ENCODE measurements at regions not wholly inside any gene's neighbourhood (a gene's known extent, or its start where the extent isn't known, plus 50 kb on each side); places are given as distances from the start of the nearest gene placed in this dataset.
A peak's percentile ranks its signal among the peaks of the same experiment; 100 is the strongest.
"Not testable (repeated sequence)": the region's sequence is repeated elsewhere in the genome, so short reads cannot be mapped to it uniquely, and the experiment has no call there.

GRCh38 chr4:69013933-69014332 is 62.3 kb upstream of the UGT2A3 start:
- H3K27me3 ChIP-seq (ENCODE audit: control insufficient read depth, insufficient read depth, low read length); H3K36me3 ChIP-seq (ENCODE audit: control insufficient read depth, insufficient read depth, low read length); FAIRE-seq; H3K4me3 ChIP-seq (ENCODE audit: low read depth, low read length); DNase-seq (ENCODE audit: low read depth): not testable (repeated sequence)

- H3K4me3 ChIP-seq (ENCODE audit: low read depth, low read length); DNase-seq (ENCODE audit: low read depth); H3K36me3 ChIP-seq (ENCODE audit: control insufficient read depth, insufficient read depth, low read length); FAIRE-seq; H3K27me3 ChIP-seq (ENCODE audit: control insufficient read depth, insufficient read depth, low read length): not testable (repeated sequence)
Measured at GRCh38 chr4:69017986-69018385, 66.4 kb upstream of the UGT2A3 start.

- peak; percentile 29 for DNase-seq (ENCODE audit: low read depth)
- H3K36me3 ChIP-seq (ENCODE audit: control insufficient read depth, insufficient read depth, low read length); FAIRE-seq; H3K4me3 ChIP-seq (ENCODE audit: low read depth, low read length); H3K27me3 ChIP-seq (ENCODE audit: control insufficient read depth, insufficient read depth, low read length): not testable (repeated sequence)
Measured at GRCh38 chr4:69019538-69020461, 68.2 kb upstream of the UGT2A3 start.

GRCh38 chr4:69020462-69020807 is 68.8 kb upstream of the UGT2A3 start:
- not testable (repeated sequence) for FAIRE-seq; DNase-seq (ENCODE audit: low read depth); H3K4me3 ChIP-seq (ENCODE audit: low read depth, low read length); H3K36me3 ChIP-seq (ENCODE audit: control insufficient read depth, insufficient read depth, low read length); H3K27me3 ChIP-seq (ENCODE audit: control insufficient read depth, insufficient read depth, low read length)

- peak; percentile 86 for FAIRE-seq
- H3K36me3 ChIP-seq (ENCODE audit: control insufficient read depth, insufficient read depth, low read length): no peaks in the 10 kb centered on the region
- no peak for DNase-seq (ENCODE audit: low read depth)
- TF ChIP-seq CTCF (IDR thresholded peaks at IDR 0.05; ENCODE audit: insufficient read depth, low read length, severe bottlenecking): peak; percentile 31
- no peak overlapping the region for H3K4me3 ChIP-seq (ENCODE audit: low read depth, low read length)
- no peaks in the 10 kb centered on the region for H3K27me3 ChIP-seq (ENCODE audit: control insufficient read depth, insufficient read depth, low read length)
Measured at GRCh38 chr4:69025191-69025998, 70.9 kb upstream of the UGT2B7 start.

GRCh38 chr4:69025999-69026387 is 70.3 kb upstream of the UGT2B7 start:
- TF ChIP-seq CTCF (IDR thresholded peaks at IDR 0.05; ENCODE audit: insufficient read depth, low read length, severe bottlenecking): no peak
- DNase-seq (ENCODE audit: low read depth) (no peak), FAIRE-seq (no peak)
- no peaks in the 10 kb centered on the region for H3K36me3 ChIP-seq (ENCODE audit: control insufficient read depth, insufficient read depth, low read length)
- no peak overlapping the region for H3K4me3 ChIP-seq (ENCODE audit: low read depth, low read length)
- H3K27me3 ChIP-seq (ENCODE audit: control insufficient read depth, insufficient read depth, low read length): no peaks in the 10 kb centered on the region

GRCh38 chr4:69026974-69027373 is 69.3 kb upstream of the UGT2B7 start:
- Histone ChIP-seq H3K27me3 (ENCODE audit: control insufficient read depth, insufficient read depth, low read length) (no peaks in the 10 kb centered on the region), H3K4me3 (ENCODE audit: low read depth, low read length) (no peak overlapping the region), H3K36me3 (ENCODE audit: control insufficient read depth, insufficient read depth, low read length) (no peaks in the 10 kb centered on the region)
- FAIRE-seq: no peak
- TF ChIP-seq CTCF (IDR thresholded peaks at IDR 0.05; ENCODE audit: insufficient read depth, low read length, severe bottlenecking): no peak
- DNase-seq (ENCODE audit: low read depth): no peak

All from bronchial epithelial cell (primary cell).